ENCODE measurements at regions not wholly inside any gene's neighbourhood (a gene's known extent, or its start where the extent isn't known, plus 50 kb on each side); places are given as distances from the start of the nearest gene placed in this dataset.

- DNase-seq (ENCODE audit: low spot score): no peak
- H3K36me3 ChIP-seq: no peaks in the 10 kb centered on the region
- no peak for ATAC-seq (ENCODE audit: insufficient number of reproducible peaks, low FRiP score, low read depth)
- H3K4me3 ChIP-seq: no peak overlapping the region
- no peaks in the 10 kb centered on the region for H3K9me3 ChIP-seq
- H3K4me1 ChIP-seq (ENCODE audit: control insufficient read depth in 1 of 2, low read depth in 2 of 2): no peaks in the 10 kb centered on the region
- no peak overlapping the region for H3K27ac ChIP-seq
- no peaks in the 10 kb centered on the region for H3K27me3 ChIP-seq (replicated peaks; ENCODE audit: insufficient read depth)
- TF ChIP-seq, protein P1, sequence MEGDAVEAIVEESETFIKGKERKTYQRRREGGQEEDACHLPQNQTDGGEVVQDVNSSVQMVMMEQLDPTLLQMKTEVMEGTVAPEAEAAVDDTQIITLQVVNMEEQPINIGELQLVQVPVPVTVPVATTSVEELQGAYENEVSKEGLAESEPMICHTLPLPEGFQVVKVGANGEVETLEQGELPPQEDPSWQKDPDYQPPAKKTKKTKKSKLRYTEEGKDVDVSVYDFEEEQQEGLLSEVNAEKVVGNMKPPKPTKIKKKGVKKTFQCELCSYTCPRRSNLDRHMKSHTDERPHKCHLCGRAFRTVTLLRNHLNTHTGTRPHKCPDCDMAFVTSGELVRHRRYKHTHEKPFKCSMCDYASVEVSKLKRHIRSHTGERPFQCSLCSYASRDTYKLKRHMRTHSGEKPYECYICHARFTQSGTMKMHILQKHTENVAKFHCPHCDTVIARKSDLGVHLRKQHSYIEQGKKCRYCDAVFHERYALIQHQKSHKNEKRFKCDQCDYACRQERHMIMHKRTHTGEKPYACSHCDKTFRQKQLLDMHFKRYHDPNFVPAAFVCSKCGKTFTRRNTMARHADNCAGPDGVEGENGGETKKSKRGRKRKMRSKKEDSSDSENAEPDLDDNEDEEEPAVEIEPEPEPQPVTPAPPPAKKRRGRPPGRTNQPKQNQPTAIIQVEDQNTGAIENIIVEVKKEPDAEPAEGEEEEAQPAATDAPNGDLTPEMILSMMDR (IDR thresholded peaks at IDR 0.05): no peak
These were observed 333.5 kb upstream of the RGMA start for GRCh38 chr15:93422476-93422875.

DNA sequence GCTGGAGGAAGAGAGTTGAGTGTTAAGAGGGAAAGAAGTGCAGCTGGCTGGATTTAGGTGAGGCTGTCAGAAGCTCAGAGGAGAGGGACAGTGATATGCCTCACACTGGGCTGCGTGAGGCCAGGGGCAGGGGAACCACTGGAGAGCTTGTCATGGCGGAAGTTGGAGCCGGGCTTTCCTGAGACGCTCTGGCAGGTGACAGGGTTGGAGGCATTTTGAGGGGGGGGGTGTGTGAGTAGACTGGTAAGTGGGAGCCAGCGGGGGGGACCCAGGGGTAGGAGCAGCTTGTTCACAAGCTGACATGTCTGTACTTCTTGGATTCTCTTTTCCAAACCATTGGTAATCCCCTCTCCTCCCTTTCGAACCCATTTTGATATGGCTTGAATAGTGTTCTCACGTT is 331.5 kb upstream of the RGMA start:
- H3K36me3 ChIP-seq: no peaks in the 10 kb centered on the region
- H3K27ac ChIP-seq: no peak overlapping the region
- H3K4me3 ChIP-seq: no peak overlapping the region
- DNase-seq (ENCODE audit: low spot score) (no peak), ATAC-seq (ENCODE audit: insufficient number of reproducible peaks, low FRiP score, low read depth) (no peak)
- H3K9me3 ChIP-seq: no peaks in the 10 kb centered on the region
- H3K27me3 ChIP-seq (replicated peaks; ENCODE audit: insufficient read depth): no peaks in the 10 kb centered on the region
- TF ChIP-seq, protein P1 (IDR thresholded peaks at IDR 0.05): no peak
- no peaks in the 10 kb centered on the region for H3K4me1 ChIP-seq (ENCODE audit: control insufficient read depth in 1 of 2, low read depth in 2 of 2)

GRCh38 chr15:93420050-93420452 is 331.0 kb upstream of the RGMA start:
- H3K4me1 ChIP-seq (ENCODE audit: control insufficient read depth in 1 of 2, low read depth in 2 of 2): no peaks in the 10 kb centered on the region
- H3K27me3 ChIP-seq (replicated peaks; ENCODE audit: insufficient read depth): no peaks in the 10 kb centered on the region
- ATAC-seq (ENCODE audit: insufficient number of reproducible peaks, low FRiP score, low read depth): no peak

DNA sequence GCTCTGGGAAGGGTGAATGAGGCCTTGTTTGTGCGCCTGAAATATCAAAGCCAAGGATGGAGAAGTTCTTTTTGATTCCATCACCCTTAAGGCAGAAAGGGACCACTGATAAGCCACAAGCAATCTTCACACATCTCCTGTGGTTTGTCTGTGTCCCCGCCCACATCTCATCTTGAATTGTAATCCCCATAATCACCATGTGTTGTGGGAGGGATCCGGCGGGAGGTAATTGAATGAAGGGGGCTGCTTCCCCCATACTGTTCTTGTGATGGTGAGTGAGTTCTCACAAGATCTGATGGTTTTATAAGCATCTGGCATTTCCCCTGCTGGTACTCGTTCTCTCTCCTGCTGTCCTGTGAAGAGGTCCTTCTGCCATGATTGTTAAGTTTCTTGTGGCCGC is 329.6 kb upstream of the RGMA start:
- DNase-seq (ENCODE audit: low spot score) (no peak), ATAC-seq (ENCODE audit: insufficient number of reproducible peaks, low FRiP score, low read depth) (no peak)
- no peaks in the 10 kb centered on the region for H3K27me3 ChIP-seq (replicated peaks; ENCODE audit: insufficient read depth)
- no peaks in the 10 kb centered on the region for H3K9me3 ChIP-seq
- no peaks in the 10 kb centered on the region for H3K36me3 ChIP-seq
- no peak overlapping the region for H3K4me3 ChIP-seq
- no peak overlapping the region for H3K27ac ChIP-seq
- no peaks in the 10 kb centered on the region for H3K4me1 ChIP-seq (ENCODE audit: control insufficient read depth in 1 of 2, low read depth in 2 of 2)
- TF ChIP-seq, protein P1 (IDR thresholded peaks at IDR 0.05): no peak

More at GRCh38 chr15:93420050-93420452, 331.0 kb upstream of the RGMA start:
- TF ChIP-seq, protein P1 (IDR thresholded peaks at IDR 0.05): no peak
- H3K9me3 ChIP-seq: no peaks in the 10 kb centered on the region
- no peak overlapping the region for H3K4me3 ChIP-seq
- H3K27ac ChIP-seq: no peak overlapping the region
- no peak for DNase-seq (ENCODE audit: low spot score)
- no peaks in the 10 kb centered on the region for H3K36me3 ChIP-seq

DNA sequence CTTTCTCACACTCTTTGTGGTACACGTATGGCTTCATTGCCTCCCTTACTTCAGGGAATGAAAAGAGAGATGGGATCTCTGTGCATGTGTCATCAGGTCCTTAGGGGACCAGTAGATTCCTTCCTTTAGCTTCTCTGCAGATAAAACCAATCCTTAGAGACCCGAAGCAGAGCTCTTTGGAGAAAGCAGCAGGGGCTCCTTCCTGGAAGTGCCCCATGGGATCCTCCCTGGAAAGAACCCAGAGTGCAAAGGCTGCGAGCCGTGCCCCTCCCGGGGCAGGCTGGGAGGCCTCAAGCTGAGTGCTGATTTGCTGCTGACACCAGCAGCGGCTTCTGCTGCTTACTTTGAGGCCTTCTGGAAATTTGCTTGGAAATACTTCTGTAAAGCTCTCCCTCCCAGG is 328.6 kb upstream of the RGMA start:
- Histone ChIP-seq H3K9me3 (no peaks in the 10 kb centered on the region), H3K27me3 (replicated peaks; ENCODE audit: insufficient read depth) (no peaks in the 10 kb centered on the region), H3K4me3 (no peak overlapping the region), H3K27ac (no peak overlapping the region), H3K4me1 (ENCODE audit: control insufficient read depth in 1 of 2, low read depth in 2 of 2) (no peaks in the 10 kb centered on the region), H3K36me3 (no peaks in the 10 kb centered on the region)
- no peak for DNase-seq (ENCODE audit: low spot score)
- no peak for ATAC-seq (ENCODE audit: insufficient number of reproducible peaks, low FRiP score, low read depth)
- TF ChIP-seq, protein P1 (IDR thresholded peaks at IDR 0.05): no peak
